SK-N-SH treated with all-trans-retinoic acid at 6 μM for 48 hours (cell line): ENCODE measurements at regions not wholly inside any gene's neighbourhood (a gene's known extent, or its start where the extent isn't known, plus 50 kb on each side); places are given as distances from the start of the nearest gene placed in this dataset.

ENCODE experiments used
- ARNTL ChIP-seq: fragments of 450-650 bp; formaldehyde crosslinking; IDR thresholded peaks from 2 replicates; pipeline ENCODE4 v1.5.0; 2020; ENCODE audit warnings: low read depth, mild to moderate bottlenecking, moderate library complexity, borderline replicate concordance
- GLIS3 ChIP-seq: fragments of 250-450 bp; sonication (Bioruptor Pico); IDR thresholded peaks from 2 replicates; pipeline ENCODE4 v1.5.0; 2020; ENCODE audit warnings: mild to moderate bottlenecking, moderate library complexity
- RARB ChIP-seq: fragments of 250-450 bp; sonication (Bioruptor Pico); IDR thresholded peaks from 2 replicates; pipeline ENCODE4 v1.8.0; 2021; ENCODE audit warnings: mild to moderate bottlenecking, moderate library complexity
- TCF4 ChIP-seq: fragments of 250-450 bp; sonication (Bioruptor Pico); IDR thresholded peaks from 2 replicates; pipeline ENCODE4 v1.8.0; 2021; ENCODE audit warnings: mild to moderate bottlenecking, moderate library complexity, borderline replicate concordance
- TOX ChIP-seq: fragments of 250-450 bp; sonication (Bioruptor Pico); IDR thresholded peaks from 2 replicates; pipeline ENCODE4 v1.8.0; 2021; ENCODE audit warnings: mild to moderate bottlenecking, moderate library complexity, borderline replicate concordance
- ZFP30 ChIP-seq: fragments of 450-650 bp; formaldehyde crosslinking; IDR thresholded peaks from 2 replicates; pipeline ENCODE4 v1.5.0; 2022; ENCODE audit warnings: mild to moderate bottlenecking, moderate library complexity
- TF ChIP-seq, protein P1 (sequence below): fragments of 250-450 bp; sonication (Bioruptor Pico); IDR thresholded peaks from 2 replicates; pipeline ENCODE4 v1.5.0; 2020; ENCODE audit warnings: mild to moderate bottlenecking, moderate library complexity

DNA sequence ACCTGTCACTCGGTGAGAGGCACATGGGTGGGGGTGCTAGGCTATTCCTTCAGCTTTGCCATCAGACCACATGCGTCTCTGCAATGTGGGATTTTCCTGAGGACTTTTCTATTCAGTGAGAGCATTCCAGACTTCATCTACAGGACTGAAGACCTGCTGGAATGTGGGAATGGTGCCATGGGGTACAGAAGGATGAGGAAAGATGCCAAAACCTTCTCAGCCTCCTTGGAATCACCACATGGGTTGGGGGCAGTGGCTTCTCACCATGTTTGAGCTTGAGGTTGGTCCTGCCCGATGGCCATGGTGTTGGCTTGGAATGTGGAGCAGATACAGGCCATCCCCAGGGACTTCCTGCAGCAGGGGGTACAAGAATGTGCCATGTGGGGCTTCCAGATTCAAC is 80.9 kb upstream of the KLF13 start:
- TF ChIP-seq RARB (CRISPR knock-in tag) (no peak), ZFP30 (CRISPR knock-in tag) (no peak), ARNTL (CRISPR knock-in tag) (no peak), TCF4 (CRISPR knock-in tag) (no peak), GLIS3 (CRISPR knock-in tag) (no peak), TOX (CRISPR knock-in tag) (no peak)
- TF ChIP-seq, protein P1, sequence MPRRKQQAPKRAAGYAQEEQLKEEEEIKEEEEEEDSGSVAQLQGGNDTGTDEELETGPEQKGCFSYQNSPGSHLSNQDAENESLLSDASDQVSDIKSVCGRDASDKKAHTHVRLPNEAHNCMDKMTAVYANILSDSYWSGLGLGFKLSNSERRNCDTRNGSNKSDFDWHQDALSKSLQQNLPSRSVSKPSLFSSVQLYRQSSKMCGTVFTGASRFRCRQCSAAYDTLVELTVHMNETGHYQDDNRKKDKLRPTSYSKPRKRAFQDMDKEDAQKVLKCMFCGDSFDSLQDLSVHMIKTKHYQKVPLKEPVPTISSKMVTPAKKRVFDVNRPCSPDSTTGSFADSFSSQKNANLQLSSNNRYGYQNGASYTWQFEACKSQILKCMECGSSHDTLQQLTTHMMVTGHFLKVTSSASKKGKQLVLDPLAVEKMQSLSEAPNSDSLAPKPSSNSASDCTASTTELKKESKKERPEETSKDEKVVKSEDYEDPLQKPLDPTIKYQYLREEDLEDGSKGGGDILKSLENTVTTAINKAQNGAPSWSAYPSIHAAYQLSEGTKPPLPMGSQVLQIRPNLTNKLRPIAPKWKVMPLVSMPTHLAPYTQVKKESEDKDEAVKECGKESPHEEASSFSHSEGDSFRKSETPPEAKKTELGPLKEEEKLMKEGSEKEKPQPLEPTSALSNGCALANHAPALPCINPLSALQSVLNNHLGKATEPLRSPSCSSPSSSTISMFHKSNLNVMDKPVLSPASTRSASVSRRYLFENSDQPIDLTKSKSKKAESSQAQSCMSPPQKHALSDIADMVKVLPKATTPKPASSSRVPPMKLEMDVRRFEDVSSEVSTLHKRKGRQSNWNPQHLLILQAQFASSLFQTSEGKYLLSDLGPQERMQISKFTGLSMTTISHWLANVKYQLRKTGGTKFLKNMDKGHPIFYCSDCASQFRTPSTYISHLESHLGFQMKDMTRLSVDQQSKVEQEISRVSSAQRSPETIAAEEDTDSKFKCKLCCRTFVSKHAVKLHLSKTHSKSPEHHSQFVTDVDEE (CRISPR knock-in tag), result no peak
